A549 (cell line): ENCODE measurements at regions not wholly inside any gene's neighbourhood (a gene's known extent, or its start where the extent isn't known, plus 50 kb on each side); places are given as distances from the start of the nearest gene placed in this dataset.

Experiments
- CEBPB ChIP-seq, 2 experiments: fragments of >200 bp in 1 of 2; sonication (Bioruptor Twin) in 1 of 2; formaldehyde crosslinking in 1 of 2; IDR thresholded peaks; 2 replicates each; pipeline ENCODE4 v1.6.1; 2012 to 2016
- EHMT2 ChIP-seq: fragments of 200-600 bp; sonication (generic); IDR thresholded peaks from 2 replicates; pipeline ENCODE4 v1.6.1; 2016; ENCODE audit warnings: antibody characterized with exemption, low read depth, mild to moderate bottlenecking, moderate library complexity
- MAFK ChIP-seq: fragments of 450-650 bp; IDR thresholded peaks from 2 replicates; pipeline ENCODE4 v1.6.1; 2014; ENCODE audit not compliant: partially characterized antibody
- PBX3 ChIP-seq: IDR thresholded peaks from 2 replicates; pipeline ENCODE4 v1.6.1; 2012
- TF ChIP-seq, protein P1 (sequence below): fragments of >200 bp; sonication (Bioruptor Twin); formaldehyde crosslinking; IDR thresholded peaks from 3 replicates; pipeline ENCODE4 v1.5.1; 2016

DNA sequence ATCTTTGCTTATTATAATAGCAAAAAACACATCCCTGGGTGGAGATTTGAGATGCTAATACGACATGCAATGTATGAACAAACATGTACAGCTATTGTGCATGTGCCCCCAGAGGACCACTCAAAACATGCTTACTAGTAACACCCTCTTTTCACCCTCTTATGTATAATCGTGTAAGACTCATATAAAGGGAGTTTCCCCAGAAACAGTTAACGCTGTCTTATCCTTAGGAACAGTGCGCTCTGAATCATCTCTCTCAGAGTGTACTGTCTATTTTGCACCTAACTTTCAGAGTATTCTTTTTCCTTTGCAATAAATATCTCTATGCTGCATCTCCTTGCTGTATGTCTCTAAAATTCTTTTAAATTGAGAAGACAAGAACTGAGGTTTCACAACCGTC lies 2604.0 kb downstream of the PCDH9 start:
- TF ChIP-seq CEBPB (IDR thresholded peaks at IDR 0.05) (no peak), PBX3 (no peak), EHMT2 (no peak), MAFK (no peak)
- TF ChIP-seq, protein P1, sequence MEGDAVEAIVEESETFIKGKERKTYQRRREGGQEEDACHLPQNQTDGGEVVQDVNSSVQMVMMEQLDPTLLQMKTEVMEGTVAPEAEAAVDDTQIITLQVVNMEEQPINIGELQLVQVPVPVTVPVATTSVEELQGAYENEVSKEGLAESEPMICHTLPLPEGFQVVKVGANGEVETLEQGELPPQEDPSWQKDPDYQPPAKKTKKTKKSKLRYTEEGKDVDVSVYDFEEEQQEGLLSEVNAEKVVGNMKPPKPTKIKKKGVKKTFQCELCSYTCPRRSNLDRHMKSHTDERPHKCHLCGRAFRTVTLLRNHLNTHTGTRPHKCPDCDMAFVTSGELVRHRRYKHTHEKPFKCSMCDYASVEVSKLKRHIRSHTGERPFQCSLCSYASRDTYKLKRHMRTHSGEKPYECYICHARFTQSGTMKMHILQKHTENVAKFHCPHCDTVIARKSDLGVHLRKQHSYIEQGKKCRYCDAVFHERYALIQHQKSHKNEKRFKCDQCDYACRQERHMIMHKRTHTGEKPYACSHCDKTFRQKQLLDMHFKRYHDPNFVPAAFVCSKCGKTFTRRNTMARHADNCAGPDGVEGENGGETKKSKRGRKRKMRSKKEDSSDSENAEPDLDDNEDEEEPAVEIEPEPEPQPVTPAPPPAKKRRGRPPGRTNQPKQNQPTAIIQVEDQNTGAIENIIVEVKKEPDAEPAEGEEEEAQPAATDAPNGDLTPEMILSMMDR: no peak
